GM23338 (cell line): ENCODE measurements at regions not wholly inside any gene's neighbourhood (a gene's known extent, or its start where the extent isn't known, plus 50 kb on each side); places are given as distances from the start of the nearest gene placed in this dataset.

Experiments
- CREB1 ChIP-seq: fragments of 250-450 bp; sonication (Bioruptor Pico); IDR thresholded peaks from 2 replicates; pipeline ENCODE4 v1.5.0; 2020; ENCODE audit warnings: low read depth, mild to moderate bottlenecking, moderate library complexity
- EZH2 ChIP-seq: fragments of 200-600 bp; sonication (generic); IDR thresholded peaks from one replicate; pipeline ENCODE4 v1.8.0; 2017; ENCODE audit warnings: antibody characterized with exemption, mild to moderate bottlenecking, low read depth; ENCODE audit not compliant: unreplicated experiment
- EZH2phosphoT487 ChIP-seq: fragments of 200-600 bp; sonication (generic); IDR thresholded peaks from one replicate; pipeline ENCODE4 v1.8.1; 2018; ENCODE audit warnings: antibody characterized with exemption; ENCODE audit not compliant: unreplicated experiment
- JUNB ChIP-seq: IDR thresholded peaks from one replicate; pipeline ENCODE4 v1.6.1; 2016; ENCODE audit warnings: antibody characterized with exemption; ENCODE audit not compliant: unreplicated experiment
- POLR2AphosphoS5 ChIP-seq: IDR thresholded peaks from 2 replicates; pipeline ENCODE4 v1.6.1; 2016; ENCODE audit warnings: antibody characterized with exemption, low read depth
- STAT1 ChIP-seq: IDR thresholded peaks from one replicate; pipeline ENCODE4 v1.6.1; 2016; ENCODE audit warnings: antibody characterized with exemption; ENCODE audit not compliant: unreplicated experiment
- ZNF114 ChIP-seq: fragments of 250-450 bp; sonication (Bioruptor Pico); IDR thresholded peaks from 2 replicates; pipeline ENCODE4 v1.5.0; 2020; ENCODE audit warnings: mild to moderate bottlenecking, moderate library complexity
- ZNF331 ChIP-seq: fragments of 250-450 bp; sonication (Bioruptor Pico); IDR thresholded peaks from 2 replicates; pipeline ENCODE4 v1.5.0; 2020; ENCODE audit warnings: low read depth, mild to moderate bottlenecking, moderate library complexity
- TF ChIP-seq, protein P1 (sequence below), 2 experiments: fragments of 200-600 bp in 1 of 2; sonication (generic) in 1 of 2; conservative IDR thresholded peaks; 2 replicates each; pipeline versions ENCODE4 v1.5.1 to v1.6.1; 2016 to 2017; ENCODE audit warnings: antibody characterized with exemption in 2 of 2, low read depth in 2 of 2, mild to moderate bottlenecking in 2 of 2, moderate library complexity in 1 of 2
- TF ChIP-seq, protein P2 (sequence below): IDR thresholded peaks from one replicate; pipeline ENCODE4 v1.6.1; 2018; ENCODE audit warnings: antibody characterized with exemption; ENCODE audit not compliant: unreplicated experiment
- TF ChIP-seq, protein P3 (sequence below): IDR thresholded peaks from 2 replicates; pipeline ENCODE4 v1.6.1; 2016; ENCODE audit warnings: antibody characterized with exemption

DNA sequence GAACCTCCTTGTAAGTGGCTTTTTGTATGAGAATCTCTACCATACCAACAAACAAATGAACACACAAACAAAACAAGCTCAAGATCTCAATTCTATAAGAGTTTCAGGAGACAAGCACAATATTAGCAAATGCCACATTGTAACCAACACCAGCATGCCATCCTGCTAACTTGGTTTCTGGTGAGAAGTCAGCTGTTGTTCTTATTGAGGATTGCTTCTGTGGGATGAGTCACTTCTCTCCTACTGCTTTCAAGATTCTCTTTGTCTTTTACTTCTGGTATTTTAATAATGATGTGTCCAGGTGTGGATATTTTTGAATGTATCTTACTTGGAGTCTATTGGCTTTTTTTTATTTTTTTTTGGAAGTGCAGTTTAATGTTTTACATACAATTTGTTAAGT lies 131.7 kb downstream of the BCL2L11 start:
- TF ChIP-seq, protein P1, sequence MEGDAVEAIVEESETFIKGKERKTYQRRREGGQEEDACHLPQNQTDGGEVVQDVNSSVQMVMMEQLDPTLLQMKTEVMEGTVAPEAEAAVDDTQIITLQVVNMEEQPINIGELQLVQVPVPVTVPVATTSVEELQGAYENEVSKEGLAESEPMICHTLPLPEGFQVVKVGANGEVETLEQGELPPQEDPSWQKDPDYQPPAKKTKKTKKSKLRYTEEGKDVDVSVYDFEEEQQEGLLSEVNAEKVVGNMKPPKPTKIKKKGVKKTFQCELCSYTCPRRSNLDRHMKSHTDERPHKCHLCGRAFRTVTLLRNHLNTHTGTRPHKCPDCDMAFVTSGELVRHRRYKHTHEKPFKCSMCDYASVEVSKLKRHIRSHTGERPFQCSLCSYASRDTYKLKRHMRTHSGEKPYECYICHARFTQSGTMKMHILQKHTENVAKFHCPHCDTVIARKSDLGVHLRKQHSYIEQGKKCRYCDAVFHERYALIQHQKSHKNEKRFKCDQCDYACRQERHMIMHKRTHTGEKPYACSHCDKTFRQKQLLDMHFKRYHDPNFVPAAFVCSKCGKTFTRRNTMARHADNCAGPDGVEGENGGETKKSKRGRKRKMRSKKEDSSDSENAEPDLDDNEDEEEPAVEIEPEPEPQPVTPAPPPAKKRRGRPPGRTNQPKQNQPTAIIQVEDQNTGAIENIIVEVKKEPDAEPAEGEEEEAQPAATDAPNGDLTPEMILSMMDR (conservative IDR thresholded peaks at IDR 0.05; ENCODE audit: low read depth in 2 of 2) = no peak
- TF ChIP-seq POLR2AphosphoS5 (no peak), EZH2 (no peak), JUNB (no peak), CREB1 (no peak), EZH2phosphoT487 (no peak), STAT1 (no peak), ZNF114 (no peak), ZNF331 (CRISPR knock-in tag) (no peak)
- TF ChIP-seq, protein P2, sequence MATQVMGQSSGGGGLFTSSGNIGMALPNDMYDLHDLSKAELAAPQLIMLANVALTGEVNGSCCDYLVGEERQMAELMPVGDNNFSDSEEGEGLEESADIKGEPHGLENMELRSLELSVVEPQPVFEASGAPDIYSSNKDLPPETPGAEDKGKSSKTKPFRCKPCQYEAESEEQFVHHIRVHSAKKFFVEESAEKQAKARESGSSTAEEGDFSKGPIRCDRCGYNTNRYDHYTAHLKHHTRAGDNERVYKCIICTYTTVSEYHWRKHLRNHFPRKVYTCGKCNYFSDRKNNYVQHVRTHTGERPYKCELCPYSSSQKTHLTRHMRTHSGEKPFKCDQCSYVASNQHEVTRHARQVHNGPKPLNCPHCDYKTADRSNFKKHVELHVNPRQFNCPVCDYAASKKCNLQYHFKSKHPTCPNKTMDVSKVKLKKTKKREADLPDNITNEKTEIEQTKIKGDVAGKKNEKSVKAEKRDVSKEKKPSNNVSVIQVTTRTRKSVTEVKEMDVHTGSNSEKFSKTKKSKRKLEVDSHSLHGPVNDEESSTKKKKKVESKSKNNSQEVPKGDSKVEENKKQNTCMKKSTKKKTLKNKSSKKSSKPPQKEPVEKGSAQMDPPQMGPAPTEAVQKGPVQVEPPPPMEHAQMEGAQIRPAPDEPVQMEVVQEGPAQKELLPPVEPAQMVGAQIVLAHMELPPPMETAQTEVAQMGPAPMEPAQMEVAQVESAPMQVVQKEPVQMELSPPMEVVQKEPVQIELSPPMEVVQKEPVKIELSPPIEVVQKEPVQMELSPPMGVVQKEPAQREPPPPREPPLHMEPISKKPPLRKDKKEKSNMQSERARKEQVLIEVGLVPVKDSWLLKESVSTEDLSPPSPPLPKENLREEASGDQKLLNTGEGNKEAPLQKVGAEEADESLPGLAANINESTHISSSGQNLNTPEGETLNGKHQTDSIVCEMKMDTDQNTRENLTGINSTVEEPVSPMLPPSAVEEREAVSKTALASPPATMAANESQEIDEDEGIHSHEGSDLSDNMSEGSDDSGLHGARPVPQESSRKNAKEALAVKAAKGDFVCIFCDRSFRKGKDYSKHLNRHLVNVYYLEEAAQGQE = no peak
- TF ChIP-seq, protein P3, sequence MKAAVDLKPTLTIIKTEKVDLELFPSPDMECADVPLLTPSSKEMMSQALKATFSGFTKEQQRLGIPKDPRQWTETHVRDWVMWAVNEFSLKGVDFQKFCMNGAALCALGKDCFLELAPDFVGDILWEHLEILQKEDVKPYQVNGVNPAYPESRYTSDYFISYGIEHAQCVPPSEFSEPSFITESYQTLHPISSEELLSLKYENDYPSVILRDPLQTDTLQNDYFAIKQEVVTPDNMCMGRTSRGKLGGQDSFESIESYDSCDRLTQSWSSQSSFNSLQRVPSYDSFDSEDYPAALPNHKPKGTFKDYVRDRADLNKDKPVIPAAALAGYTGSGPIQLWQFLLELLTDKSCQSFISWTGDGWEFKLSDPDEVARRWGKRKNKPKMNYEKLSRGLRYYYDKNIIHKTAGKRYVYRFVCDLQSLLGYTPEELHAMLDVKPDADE = no peak
